ENCODE measurements at regions not wholly inside any gene's neighbourhood (a gene's known extent, or its start where the extent isn't known, plus 50 kb on each side); places are given as distances from the start of the nearest gene placed in this dataset.

- Mint-ChIP-seq H3K27ac (no peak overlapping the region), H3K27me3 (ENCODE audit: low read depth) (no peaks in the 10 kb centered on the region), H3K4me3 (no peak overlapping the region), H3K36me3 (peaks cover 26% of the 10 kb centered on the region), H3K9me3 (peaks cover 23% of the 10 kb centered on the region), H3K4me1 (peaks cover 21% of the 10 kb centered on the region)
- CTCF ChIA-PET, result no interaction called here
- POLR2A ChIA-PET, result no interaction called here
- DNase-seq (ENCODE audit: low spot score) (no peak), ATAC-seq (no peak)
- TF ChIP-seq ZBTB21 (CRISPR knock-in tag; IDR thresholded peaks at IDR 0.05; ENCODE audit: borderline replicate concordance) (no peak), NR2C2 (CRISPR knock-in tag; IDR thresholded peaks at IDR 0.05) (no peak), NR3C1 (CRISPR knock-in tag; conservative IDR thresholded peaks at IDR 0.05; ENCODE audit: low read depth) (no peak), E2F5 (CRISPR knock-in tag; IDR thresholded peaks at IDR 0.05) (no peak), RORB (CRISPR knock-in tag; IDR thresholded peaks at IDR 0.05) (no peak)
- TF ChIP-seq, protein P1, sequence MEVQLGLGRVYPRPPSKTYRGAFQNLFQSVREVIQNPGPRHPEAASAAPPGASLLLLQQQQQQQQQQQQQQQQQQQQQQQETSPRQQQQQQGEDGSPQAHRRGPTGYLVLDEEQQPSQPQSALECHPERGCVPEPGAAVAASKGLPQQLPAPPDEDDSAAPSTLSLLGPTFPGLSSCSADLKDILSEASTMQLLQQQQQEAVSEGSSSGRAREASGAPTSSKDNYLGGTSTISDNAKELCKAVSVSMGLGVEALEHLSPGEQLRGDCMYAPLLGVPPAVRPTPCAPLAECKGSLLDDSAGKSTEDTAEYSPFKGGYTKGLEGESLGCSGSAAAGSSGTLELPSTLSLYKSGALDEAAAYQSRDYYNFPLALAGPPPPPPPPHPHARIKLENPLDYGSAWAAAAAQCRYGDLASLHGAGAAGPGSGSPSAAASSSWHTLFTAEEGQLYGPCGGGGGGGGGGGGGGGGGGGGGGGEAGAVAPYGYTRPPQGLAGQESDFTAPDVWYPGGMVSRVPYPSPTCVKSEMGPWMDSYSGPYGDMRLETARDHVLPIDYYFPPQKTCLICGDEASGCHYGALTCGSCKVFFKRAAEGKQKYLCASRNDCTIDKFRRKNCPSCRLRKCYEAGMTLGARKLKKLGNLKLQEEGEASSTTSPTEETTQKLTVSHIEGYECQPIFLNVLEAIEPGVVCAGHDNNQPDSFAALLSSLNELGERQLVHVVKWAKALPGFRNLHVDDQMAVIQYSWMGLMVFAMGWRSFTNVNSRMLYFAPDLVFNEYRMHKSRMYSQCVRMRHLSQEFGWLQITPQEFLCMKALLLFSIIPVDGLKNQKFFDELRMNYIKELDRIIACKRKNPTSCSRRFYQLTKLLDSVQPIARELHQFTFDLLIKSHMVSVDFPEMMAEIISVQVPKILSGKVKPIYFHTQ (CRISPR knock-in tag; IDR thresholded peaks at IDR 0.05), result no peak
These were observed 726.5 kb upstream of the RIOK2 start for GRCh38 chr5:97909541-97909940.

- no peak overlapping the region for H3K4me3 Mint-ChIP-seq
- no peaks in the 10 kb centered on the region for H3K9me3 Mint-ChIP-seq
- H3K4me1 Mint-ChIP-seq, result no peaks in the 10 kb centered on the region
- CTCF ChIA-PET, result no interaction called here
- ATAC-seq (no peak), DNase-seq (ENCODE audit: low spot score) (no peak)
- POLR2A ChIA-PET, result no interaction called here
- TF ChIP-seq, protein P2, sequence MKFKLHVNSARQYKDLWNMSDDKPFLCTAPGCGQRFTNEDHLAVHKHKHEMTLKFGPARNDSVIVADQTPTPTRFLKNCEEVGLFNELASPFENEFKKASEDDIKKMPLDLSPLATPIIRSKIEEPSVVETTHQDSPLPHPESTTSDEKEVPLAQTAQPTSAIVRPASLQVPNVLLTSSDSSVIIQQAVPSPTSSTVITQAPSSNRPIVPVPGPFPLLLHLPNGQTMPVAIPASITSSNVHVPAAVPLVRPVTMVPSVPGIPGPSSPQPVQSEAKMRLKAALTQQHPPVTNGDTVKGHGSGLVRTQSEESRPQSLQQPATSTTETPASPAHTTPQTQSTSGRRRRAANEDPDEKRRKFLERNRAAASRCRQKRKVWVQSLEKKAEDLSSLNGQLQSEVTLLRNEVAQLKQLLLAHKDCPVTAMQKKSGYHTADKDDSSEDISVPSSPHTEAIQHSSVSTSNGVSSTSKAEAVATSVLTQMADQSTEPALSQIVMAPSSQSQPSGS (CRISPR knock-in tag; IDR thresholded peaks at IDR 0.05; ENCODE audit: borderline replicate concordance, low read depth), result no peak
- TF ChIP-seq NFATC4 (CRISPR knock-in tag; IDR thresholded peaks at IDR 0.05), result no peak
- no peak for TF ChIP-seq ARID4B (CRISPR knock-in tag; IDR thresholded peaks at IDR 0.05; ENCODE audit: borderline replicate concordance)
- no peak for TF ChIP-seq CREM (CRISPR knock-in tag; IDR thresholded peaks at IDR 0.05)
- no peak for TF ChIP-seq ATF6 (CRISPR knock-in tag; IDR thresholded peaks at IDR 0.05)
- no peak for TF ChIP-seq ZNF138 (CRISPR knock-in tag; conservative IDR thresholded peaks at IDR 0.05)
- TF ChIP-seq ZNF396 (CRISPR knock-in tag; IDR thresholded peaks at IDR 0.05; ENCODE audit: borderline replicate concordance), result no peak
- TF ChIP-seq E2F1 (CRISPR knock-in tag; IDR thresholded peaks at IDR 0.05), result no peak
- TF ChIP-seq, protein P3, sequence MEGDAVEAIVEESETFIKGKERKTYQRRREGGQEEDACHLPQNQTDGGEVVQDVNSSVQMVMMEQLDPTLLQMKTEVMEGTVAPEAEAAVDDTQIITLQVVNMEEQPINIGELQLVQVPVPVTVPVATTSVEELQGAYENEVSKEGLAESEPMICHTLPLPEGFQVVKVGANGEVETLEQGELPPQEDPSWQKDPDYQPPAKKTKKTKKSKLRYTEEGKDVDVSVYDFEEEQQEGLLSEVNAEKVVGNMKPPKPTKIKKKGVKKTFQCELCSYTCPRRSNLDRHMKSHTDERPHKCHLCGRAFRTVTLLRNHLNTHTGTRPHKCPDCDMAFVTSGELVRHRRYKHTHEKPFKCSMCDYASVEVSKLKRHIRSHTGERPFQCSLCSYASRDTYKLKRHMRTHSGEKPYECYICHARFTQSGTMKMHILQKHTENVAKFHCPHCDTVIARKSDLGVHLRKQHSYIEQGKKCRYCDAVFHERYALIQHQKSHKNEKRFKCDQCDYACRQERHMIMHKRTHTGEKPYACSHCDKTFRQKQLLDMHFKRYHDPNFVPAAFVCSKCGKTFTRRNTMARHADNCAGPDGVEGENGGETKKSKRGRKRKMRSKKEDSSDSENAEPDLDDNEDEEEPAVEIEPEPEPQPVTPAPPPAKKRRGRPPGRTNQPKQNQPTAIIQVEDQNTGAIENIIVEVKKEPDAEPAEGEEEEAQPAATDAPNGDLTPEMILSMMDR (IDR thresholded peaks at IDR 0.05), result no peak
- no peak overlapping the region for H3K27ac Mint-ChIP-seq
- H3K36me3 Mint-ChIP-seq, result no peaks in the 10 kb centered on the region
- no peaks in the 10 kb centered on the region for H3K27me3 Mint-ChIP-seq (ENCODE audit: low read depth)
These were observed 731.4 kb upstream of the RIOK2 start for GRCh38 chr5:97914483-97914882.

All from WTC11 (cell line).